NOMO-1 (cell line): ENCODE measurements at regions not wholly inside any gene's neighbourhood (a gene's known extent, or its start where the extent isn't known, plus 50 kb on each side); places are given as distances from the start of the nearest gene placed in this dataset.

Experiments used
- DNase-seq, 2 experiments: peaks; one replicate each; lab custom pipeline; 2025; ENCODE audit not compliant: unreplicated experiment in 2 of 2; lab: John Stamatoyannopoulos, UW

DNA sequence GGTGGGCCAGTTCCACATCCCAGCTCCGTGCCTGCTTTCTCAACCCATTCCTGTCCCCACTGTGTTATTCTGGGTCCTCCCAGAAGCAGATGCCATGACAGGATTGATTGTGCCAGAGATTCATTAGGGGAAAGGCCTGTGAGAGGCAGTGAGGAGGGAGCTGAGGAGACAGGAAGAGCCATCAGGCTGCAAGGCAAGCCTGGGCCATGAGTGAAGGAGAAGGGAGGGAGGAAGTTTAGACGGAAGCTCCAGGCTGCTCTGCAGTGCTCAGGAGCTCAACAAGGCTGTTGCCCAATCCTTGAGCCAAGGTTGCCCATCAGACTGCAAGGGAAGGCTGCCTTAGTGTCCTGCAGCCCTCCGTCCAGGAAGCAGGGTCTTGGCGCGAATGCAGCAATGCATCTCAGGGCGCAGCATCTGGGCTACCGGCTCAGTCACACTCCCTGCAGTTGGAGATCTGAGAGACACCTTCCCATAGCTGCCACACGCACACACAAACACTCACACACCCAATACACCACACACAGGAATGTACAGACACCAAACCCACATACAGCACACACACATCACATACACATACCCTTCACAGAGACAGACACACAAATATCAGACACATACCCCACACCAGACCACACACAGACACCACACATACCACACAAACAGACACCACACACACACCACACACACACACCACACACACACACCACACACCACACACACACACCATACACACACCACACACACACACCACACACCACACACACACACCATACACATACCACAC is 139.5 kb upstream of the NDUFV2 start:
- no peak for DNase-seq

DNA sequence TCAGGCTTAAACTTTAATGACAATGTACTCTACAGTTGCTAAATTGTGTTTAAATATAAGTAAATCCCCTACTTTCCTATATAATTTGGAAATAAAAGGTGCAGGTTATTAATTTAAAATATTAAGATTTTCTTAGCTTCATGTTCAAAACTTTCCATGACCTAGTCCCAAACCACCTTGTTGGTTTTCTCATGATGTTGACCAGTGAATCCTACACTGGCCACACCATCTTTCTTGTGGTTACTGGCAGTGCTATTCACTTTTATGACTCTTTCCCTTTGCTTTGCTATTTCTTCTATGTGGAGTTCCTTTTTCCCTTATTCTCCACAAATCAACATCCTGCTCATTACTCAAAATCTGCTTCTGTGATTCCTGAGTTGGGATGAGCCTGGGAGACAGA is 138.6 kb upstream of the NDUFV2 start:
- no peak for DNase-seq

DNA sequence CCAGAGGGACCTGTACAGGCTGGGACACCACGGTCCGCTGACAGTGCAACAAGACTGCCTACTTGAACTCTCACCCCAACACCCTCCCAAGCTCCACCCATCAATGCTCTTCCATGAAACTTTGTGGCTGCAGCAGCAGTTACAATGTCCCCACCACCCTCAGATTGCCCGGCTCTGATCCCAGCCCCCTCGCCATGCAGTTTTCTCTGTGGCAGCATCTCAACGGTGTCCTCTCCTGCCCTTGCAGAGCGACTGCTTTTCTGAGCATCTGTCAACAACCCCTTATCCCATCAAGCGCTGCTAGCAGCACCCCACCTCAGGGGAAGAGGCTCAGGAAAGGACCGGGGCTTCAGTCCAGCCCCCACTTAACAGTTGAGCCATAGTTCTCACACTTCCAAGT is 137.1 kb upstream of the NDUFV2 start:
- no peak for DNase-seq

DNA sequence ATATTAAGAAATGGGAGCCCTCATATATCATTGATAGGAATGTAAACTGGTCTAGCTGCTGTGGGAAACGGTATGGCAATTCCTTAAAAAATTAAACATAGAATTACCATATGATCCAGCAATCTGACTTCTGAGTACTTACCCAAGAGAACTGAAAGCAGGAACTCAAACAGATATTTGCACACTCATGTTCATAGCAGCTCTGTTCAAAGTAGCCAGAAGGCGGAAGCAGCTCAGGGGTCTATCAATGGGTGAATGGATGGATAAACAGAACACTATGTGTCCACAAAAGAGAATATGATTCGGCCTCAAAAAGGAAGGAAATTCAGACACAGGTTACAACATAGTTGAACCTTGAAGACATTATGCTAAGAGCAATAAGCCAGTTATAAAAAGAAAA is 135.7 kb upstream of the NDUFV2 start:
- DNase-seq, result peak; percentile 31 to 70

DNA sequence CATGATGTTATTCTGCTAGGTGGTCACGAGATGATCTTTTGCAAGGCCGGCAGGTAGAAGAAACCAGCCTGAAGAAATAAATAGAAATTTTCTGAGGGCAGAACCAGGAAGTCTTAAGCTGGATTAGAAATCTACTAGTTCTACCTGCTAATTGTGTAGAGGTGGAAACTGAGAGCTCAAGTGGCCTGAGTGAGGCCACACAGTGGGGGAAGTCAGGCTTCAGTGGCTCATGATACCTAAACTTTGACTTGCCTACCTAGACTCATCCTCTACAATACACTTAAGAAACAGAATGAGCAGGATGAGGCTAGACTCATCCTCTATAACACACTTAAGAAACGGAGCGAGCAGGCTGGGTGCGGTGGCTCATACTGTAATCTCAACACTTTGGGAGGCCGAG is 134.9 kb upstream of the NDUFV2 start:
- no peak for DNase-seq

DNA sequence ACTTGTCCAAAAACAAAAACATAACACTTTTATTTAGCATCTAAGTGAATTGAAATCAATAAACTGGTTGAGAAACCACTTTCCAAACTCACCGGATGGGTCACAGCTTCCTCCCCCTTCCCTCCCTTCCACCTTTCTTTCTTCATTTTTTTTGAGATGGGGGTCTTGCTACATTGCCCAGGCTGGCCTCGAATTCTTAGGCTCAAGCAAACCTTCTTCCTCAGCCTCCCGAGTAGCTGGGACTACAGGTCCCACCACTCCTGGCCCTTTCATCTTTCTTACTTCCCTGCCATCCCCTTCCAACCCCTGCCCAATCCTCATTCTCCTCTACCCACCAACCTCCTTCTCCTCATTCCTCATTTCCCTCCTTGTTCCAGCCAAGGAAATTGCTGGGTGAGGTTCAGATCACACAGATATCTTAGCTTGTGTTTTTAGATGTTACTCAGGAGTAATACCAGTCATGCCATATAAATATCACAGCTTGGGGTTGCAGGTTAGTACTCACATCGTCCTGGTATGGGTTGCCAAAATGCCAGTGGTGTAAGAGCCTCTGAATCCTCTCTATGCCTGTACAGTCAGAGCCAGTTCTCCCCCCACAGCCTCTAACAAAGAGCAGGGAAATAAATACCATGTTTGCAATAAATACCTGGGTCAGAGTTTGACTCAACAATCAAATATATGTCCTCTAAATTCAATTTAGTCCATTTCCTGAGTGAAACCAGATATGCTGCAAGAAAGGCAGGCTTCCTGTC is 132.7 kb upstream of the NDUFV2 start:
- no peak for DNase-seq

DNA sequence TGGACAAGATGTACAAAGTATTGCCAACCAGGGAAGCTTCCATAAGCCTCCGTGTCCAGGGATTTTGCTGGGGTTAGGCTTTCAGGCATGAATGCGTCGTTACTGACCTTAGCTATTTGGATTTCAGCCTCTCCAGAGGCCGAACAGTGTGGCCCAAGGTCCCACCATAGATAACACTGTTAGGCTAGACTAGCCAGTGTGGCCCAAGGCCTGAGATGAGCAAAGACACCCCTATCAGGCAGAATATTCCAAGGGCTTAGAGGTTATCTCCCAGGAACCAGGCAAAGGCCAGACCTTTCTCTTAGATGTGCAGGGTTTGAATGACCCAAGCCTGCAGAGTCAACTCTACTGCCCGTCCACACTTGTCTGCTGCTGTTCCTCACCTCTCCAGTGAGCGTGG is 131.7 kb upstream of the NDUFV2 start:
- no peak for DNase-seq

DNA sequence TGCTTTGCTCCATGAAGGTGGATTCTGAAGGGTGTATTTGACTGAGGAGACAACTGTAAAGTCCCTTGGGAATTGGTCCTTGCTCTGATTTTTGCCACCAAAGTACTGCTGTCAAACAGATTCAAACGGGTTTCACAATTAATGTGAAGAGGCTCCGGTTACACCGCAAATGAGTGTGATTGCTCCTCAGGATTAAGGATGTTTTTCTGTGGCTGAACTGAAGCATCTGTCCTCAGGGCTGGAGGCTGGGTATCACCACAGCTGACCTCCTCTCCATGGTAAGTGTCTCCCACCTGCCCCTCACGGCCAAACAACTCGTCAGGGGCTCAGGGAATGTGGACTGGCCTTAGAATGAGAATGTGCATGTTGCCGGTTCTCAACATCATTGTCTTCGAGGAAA is 130.4 kb upstream of the NDUFV2 start:
- no peak for DNase-seq

DNA sequence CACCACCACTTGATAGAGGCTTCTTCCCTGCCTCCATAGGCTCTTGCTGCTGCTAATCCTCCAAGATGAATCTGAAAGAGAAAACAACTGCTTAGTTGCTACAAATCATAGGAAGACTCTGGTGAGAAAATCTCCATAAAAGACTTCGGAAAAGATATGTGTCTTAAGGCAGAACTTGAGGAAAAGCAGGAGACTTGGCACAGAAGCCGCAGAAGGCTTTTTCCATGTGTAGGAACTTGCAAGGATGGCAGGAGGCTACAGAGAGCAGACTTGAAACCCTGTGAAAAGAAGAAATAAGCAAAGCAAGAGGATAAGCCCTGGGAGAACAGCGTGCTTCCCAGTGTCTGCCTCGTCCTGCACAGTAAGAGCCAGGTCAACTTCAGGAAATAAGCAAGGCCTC is 128.2 kb upstream of the NDUFV2 start:
- DNase-seq, result no peak

DNA sequence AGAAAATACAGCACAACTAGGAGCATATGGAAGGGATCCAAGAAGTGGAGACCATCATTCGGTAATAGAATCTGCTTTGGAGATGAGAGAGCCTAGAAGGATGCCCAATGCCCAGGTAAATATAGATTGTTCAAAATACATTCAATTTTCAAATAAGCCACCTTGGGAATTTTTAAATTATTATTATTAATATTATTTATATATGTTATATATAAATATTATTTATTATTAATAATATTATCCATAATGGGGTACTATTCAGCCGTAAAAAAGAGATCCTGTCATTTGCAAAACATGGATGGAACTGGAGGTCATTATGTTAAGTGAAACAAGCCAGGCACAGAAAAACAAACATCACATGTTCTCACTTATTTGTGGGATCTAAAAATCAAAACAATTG is 127.8 kb upstream of the NDUFV2 start:
- DNase-seq, result no peak

DNA sequence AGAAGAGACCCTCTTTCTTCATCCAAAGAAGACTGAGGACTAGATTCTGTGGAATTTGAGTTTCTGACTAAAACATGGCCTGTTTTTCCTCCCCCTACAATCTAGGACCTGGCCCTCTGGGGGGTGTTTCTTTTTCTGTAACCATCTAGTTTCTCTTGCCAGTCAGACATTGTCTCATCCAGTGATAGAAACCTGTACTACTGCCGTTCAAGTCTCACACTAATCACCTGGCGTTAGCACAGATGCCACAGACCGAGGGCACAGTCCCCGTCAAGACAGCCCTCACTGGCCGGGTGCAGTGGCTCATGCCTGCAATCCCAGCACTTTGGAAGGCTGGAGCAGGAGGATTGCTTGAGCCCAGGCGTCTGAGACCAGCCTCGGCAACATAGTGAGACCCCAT is 126.9 kb upstream of the NDUFV2 start:
- DNase-seq, result no peak

DNA sequence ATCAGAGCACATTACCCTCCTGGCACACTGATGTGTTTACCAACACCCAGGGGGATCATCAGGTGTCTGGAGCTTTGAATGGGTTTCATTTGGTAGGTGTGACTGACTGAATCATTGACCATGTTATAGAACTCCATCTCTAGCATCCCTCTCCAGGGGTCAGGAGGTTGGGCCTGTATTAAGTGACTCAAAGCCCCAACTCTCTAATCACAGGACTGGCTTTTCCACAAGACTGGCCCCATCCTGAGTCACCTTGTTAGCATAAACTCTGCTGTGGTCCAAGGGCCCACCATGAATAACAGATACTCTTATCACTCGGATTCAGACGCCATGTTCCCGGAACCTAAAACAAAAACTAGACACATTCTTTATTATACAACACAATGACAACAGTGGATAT is 125.9 kb upstream of the NDUFV2 start:
- DNase-seq, result no peak

DNA sequence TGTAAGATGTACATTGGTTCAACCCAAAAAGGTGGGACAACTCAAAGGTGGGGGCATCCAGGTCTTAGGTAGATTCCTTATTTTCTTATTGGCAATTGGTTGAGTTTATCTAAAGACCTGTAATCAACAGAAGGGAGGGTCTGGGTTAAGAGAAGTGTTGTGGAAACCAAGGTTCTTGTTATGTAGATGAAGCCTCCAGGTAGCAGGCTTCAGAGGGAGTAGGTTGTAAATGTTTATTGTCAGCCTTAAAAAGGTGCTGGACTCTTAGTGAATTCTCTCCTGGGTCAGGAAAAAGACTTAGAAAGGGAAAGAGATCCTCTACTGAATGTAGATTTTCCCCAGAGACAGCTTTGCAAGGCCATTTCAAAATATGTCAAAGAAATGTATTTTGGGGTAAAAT is 125.3 kb upstream of the NDUFV2 start:
- DNase-seq, result no peak

DNA sequence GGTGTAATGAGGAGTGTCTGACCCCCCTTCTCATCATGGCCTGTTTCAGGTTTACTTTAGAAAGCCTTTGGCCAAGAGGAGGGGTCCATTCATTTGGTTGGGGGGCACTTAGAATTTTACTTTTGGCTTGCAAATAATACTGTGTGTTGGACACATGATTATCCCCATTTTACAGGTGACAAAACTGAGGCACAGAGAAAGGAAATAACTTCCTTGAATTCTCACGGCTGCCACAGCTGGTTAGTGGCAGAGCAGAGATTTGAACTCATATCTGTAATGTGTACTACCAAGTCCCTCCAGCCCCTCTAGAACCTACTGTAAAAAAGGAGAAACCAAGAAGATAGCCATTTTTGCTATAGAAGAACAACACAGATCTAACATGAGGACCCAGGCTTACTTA is 124.8 kb upstream of the NDUFV2 start:
- no peak for DNase-seq

DNA sequence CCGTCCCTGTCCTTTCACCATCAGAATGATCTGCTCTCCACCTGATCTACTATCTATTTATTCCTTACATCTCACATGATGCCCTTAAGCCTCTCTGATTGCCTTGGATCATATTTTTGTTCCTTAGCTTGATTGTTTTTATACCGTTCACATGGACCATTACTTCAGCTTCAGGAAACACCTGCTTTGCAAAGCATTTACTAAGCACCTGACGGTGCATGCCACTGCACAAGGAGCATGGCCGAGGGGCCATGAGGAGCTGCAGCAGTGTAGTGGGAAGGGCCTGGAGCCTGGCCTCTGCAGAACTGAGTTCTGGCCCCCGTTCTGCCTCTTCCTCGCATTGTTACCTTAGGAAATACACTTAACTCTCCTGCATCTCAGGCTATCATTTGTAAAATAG is 124.1 kb upstream of the NDUFV2 start:
- DNase-seq, result no peak

DNA sequence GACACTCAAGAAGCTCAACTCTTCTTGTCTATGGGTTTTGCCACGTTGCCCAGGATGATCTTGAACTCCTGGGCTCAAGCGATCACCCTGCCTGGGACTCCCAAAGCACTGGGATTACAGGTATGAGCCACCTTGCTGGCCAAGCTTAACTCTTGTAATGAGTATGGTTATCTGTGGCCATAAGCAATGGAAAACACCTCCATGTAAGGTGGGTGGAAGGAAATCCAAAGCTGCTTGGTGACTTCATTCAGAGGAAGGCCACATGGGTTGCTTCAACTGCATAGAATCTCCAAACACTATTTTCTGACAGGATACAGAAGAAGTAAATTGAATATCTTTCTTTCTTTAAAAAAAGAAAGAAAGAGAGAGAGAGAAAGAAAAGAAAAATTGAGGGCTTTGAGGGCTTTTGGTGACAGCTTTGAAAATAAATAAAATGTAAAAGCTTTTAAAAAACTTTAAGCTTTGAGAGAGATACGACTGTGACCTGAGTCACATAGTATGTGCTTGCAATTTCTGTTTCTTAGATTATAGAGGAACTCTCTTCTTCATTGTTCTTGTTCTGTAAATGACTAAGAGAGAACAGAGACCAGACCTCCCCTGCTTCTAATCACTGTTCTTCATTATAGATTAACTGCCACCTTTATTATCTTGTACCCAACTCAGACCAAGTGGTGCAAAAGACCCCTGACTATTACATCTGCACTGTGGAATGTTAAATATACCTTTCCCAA is 123.1 kb upstream of the NDUFV2 start:
- no peak for DNase-seq

DNA sequence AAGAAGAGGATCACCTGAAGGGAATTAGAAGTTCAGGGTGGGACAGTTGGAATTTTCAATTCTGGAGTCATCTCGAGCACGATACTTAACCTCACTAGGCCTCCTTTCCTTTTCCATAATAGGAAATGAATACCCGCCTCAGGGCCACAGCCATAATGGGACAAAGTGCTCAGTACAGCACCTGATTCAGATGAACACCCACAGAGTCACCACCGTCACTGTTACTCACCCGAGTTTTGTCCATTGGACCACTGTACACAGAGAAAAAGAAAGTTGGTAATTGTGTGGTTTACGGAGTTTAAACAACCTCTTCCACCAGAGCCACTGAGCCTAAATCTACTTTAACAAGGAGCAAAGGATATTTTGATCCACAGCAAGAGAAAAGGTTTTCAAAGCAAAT is 122.0 kb upstream of the NDUFV2 start:
- no peak for DNase-seq

DNA sequence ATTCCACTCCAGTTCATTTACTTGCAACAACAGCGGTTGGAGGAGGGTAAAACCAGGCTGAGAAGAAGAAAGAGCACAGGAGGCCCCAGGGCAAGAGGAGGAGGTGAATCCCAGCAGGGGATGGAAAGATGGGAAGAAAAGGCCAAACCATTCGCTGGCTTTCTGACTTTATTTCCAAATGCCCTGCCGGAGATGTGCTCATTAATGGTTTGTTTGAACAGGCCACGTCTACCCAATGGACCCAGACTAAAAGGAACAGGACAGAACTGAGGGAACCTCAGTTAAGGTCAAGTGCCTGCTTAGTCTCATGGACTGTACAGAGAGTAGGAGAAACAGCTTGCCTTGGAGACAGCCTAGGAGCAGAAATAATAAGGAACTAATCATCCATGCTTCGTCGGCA is 121.6 kb upstream of the NDUFV2 start:
- DNase-seq, result no peak

DNA sequence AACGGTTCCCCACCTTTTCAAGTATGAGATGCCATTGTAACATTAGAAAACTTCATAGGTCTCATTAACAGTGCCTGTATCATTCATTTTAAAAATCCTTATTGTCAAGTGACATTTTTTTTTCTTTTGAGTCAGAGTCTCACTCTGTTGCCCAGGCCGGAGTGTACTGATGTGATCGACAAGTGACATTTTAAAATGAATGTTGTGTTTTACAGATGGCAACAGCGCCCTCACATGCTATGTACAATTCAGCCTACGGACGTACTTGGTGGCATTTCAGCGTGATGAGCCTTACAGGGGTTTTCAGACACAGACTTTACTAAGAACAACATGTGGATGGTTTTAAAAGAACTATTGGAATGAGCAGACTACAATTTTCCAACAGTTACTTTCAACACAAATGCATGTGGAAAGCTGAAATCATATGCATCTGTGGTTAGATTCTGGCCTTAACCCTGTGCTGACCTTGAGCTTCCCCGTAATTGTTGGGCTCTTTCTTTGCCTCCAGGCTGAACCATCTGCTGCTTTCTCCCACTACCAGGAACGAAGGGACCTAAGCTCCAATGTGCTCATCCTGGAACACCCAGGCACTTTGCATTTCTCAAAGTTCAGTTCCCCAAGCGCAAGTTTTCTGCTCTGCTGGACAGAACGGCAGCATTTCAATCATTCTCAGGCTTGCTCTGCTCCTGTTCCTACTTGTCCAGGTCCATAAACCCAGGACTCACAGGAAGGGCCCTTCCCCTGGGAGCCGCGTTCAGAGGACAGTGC is 119.9 kb upstream of the NDUFV2 start:
- DNase-seq, result no peak

DNA sequence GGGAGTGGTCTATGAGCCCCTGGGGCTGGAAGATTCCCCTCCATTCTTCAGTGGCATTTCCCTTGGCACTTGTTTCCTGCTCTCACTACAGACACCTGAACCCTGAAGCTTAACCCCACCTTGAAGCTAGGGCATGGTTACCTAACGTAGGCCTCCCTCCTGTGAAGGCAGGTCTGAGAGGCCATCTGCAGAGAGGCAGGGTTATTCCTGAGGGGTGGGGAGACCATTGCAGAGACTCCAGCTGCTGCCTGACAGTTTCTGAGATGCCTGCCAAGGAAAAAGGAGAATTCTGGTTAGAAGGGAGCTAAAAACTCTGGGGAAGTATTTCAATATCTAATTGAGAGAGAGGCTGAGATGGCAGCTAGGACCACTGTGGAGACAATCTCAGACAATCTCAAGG is 119.3 kb upstream of the NDUFV2 start:
- DNase-seq, result no peak

DNA sequence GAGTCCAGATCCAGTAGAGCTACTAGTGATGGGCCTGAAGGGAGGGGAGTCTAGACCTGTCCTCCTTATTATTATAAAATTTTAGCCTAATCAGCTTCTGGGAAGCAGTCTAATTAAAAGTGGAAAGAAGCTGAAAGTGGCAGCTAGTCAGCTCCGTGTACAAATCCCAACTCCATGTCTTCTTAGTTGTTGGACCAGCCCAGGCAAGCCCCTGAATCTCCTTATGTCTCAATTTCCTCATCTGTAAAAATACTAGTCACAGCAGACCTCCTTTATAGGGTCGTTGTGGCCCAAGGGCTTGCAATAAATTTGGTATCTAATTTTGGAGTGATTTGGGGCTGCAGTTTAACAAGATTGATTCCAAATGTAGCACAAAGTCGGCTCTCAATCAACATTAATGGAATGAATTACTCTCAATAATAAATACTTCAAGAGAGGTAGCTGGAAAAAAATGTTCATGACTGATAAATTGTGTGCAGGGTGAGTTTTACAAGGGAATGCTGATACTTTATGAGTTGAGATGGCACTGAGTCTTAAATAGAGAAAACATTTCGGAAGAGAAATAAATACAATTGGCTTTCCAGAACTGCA is 118.3 kb upstream of the NDUFV2 start:
- DNase-seq, result no peak
